ENCODE measurements at regions not wholly inside any gene's neighbourhood (a gene's known extent, or its start where the extent isn't known, plus 50 kb on each side); places are given as distances from the start of the nearest gene placed in this dataset.

DNA sequence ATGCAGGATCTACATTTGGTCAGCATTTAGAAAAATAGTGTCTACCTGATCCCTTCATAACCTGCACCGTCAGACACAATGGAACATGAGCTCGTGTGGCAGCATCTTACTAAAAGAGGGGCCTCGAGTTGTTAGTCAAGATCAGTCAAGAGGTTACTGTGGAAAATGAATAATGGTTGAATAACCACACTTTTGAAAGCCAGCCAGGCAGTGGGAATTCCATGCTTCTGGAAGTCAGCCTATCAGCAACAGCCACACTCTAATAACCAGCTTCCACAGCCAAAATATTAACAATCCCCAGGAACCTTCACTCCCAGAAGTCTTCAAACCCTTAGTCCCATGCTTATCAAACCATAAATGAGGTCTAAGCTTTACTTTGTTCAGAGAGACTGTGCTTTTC, 234.3 kb downstream of the HS3ST1 start:
- TF ChIP-seq, protein P1, sequence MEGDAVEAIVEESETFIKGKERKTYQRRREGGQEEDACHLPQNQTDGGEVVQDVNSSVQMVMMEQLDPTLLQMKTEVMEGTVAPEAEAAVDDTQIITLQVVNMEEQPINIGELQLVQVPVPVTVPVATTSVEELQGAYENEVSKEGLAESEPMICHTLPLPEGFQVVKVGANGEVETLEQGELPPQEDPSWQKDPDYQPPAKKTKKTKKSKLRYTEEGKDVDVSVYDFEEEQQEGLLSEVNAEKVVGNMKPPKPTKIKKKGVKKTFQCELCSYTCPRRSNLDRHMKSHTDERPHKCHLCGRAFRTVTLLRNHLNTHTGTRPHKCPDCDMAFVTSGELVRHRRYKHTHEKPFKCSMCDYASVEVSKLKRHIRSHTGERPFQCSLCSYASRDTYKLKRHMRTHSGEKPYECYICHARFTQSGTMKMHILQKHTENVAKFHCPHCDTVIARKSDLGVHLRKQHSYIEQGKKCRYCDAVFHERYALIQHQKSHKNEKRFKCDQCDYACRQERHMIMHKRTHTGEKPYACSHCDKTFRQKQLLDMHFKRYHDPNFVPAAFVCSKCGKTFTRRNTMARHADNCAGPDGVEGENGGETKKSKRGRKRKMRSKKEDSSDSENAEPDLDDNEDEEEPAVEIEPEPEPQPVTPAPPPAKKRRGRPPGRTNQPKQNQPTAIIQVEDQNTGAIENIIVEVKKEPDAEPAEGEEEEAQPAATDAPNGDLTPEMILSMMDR (IDR thresholded peaks at IDR 0.05), result no peak
- TF ChIP-seq POLR2A (IDR thresholded peaks at IDR 0.05), result no peak
